ENCODE measurements at regions not wholly inside any gene's neighbourhood (a gene's known extent, or its start where the extent isn't known, plus 50 kb on each side); places are given as distances from the start of the nearest gene placed in this dataset.

- Mint-ChIP-seq H3K4me1 (ENCODE audit: low read depth, unreplicated experiment) (peaks cover 9% of the 10 kb centered on the region), H3K36me3 (ENCODE audit: insufficient read depth, unreplicated experiment) (no peaks in the 10 kb centered on the region), H3K9me3 (ENCODE audit: low read depth, unreplicated experiment) (no peaks in the 10 kb centered on the region), H3K27me3 (ENCODE audit: unreplicated experiment) (peaks cover 94% of the 10 kb centered on the region), H3K27ac (ENCODE audit: unreplicated experiment) (no peak overlapping the region), H3K4me3 (ENCODE audit: low read depth, unreplicated experiment) (no peak overlapping the region)
- no TSS peak for BruUV-seq (replicated peaks)
- no peak for DNase-seq
- intact Hi-C loops (cut with micrococcal nuclease; ENCODE audit: unreplicated experiment), result no loop called here
- no peak for TF ChIP-seq CTCF (IDR thresholded peaks at IDR 0.05; ENCODE audit: unreplicated experiment)
- CTCF ChIA-PET, result interaction anchor here (0.6 kb wide), 1 partner anchor 18 kb away, joined by 3 read pairs; no protein-coding TSS in a partner anchor
Observed at GRCh38 chr21:38664315-38664714, 141.4 kb upstream of the ETS2 start.

GRCh38 chr21:38664841-38665240 lies 140.9 kb upstream of the ETS2 start:
- no peak for DNase-seq
- Mint-ChIP-seq H3K36me3 (ENCODE audit: insufficient read depth, unreplicated experiment) (no peaks in the 10 kb centered on the region), H3K4me3 (ENCODE audit: low read depth, unreplicated experiment) (no peak overlapping the region), H3K4me1 (ENCODE audit: low read depth, unreplicated experiment) (peaks cover 9% of the 10 kb centered on the region), H3K9me3 (ENCODE audit: low read depth, unreplicated experiment) (no peaks in the 10 kb centered on the region), H3K27me3 (ENCODE audit: unreplicated experiment) (peaks cover 89% of the 10 kb centered on the region), H3K27ac (ENCODE audit: unreplicated experiment) (no peak overlapping the region)
- intact Hi-C loops (cut with micrococcal nuclease; ENCODE audit: unreplicated experiment), result no loop called here
- BruUV-seq (replicated peaks), result no TSS peak
- TF ChIP-seq CTCF (IDR thresholded peaks at IDR 0.05; ENCODE audit: unreplicated experiment), result no peak
- CTCF ChIA-PET, result interaction anchor here (0.6 kb wide), 1 partner anchor 18 kb away, joined by 3 read pairs; no protein-coding TSS in a partner anchor

GRCh38 chr21:38667291-38667870 lies 138.3 kb upstream of the ETS2 start:
- intact Hi-C loops (cut with micrococcal nuclease; ENCODE audit: unreplicated experiment), result no loop called here
- no peak for TF ChIP-seq CTCF (IDR thresholded peaks at IDR 0.05; ENCODE audit: unreplicated experiment)
- no peak for DNase-seq
- CTCF ChIA-PET, result no interaction called here
- no peaks in the 10 kb centered on the region for H3K36me3 Mint-ChIP-seq (ENCODE audit: insufficient read depth, unreplicated experiment)
- H3K9me3 Mint-ChIP-seq (ENCODE audit: low read depth, unreplicated experiment), result no peaks in the 10 kb centered on the region
- no peak overlapping the region for H3K4me3 Mint-ChIP-seq (ENCODE audit: low read depth, unreplicated experiment)
- no peaks in the 10 kb centered on the region for H3K4me1 Mint-ChIP-seq (ENCODE audit: low read depth, unreplicated experiment)
- no TSS peak for BruUV-seq (replicated peaks)
- peaks cover 63% of the 10 kb centered on the region for H3K27me3 Mint-ChIP-seq (ENCODE audit: unreplicated experiment)
- no peak overlapping the region for H3K27ac Mint-ChIP-seq (ENCODE audit: unreplicated experiment)

- no peaks in the 10 kb centered on the region for H3K4me1 Mint-ChIP-seq (ENCODE audit: low read depth, unreplicated experiment)
- no peak for TF ChIP-seq CTCF (IDR thresholded peaks at IDR 0.05; ENCODE audit: unreplicated experiment)
- no TSS peak for BruUV-seq (replicated peaks)
- intact Hi-C loops (cut with micrococcal nuclease; ENCODE audit: unreplicated experiment), result no loop called here
- H3K27ac Mint-ChIP-seq (ENCODE audit: unreplicated experiment), result no peak overlapping the region
- H3K27me3 Mint-ChIP-seq (ENCODE audit: unreplicated experiment), result peaks cover 56% of the 10 kb centered on the region
- no peak overlapping the region for H3K4me3 Mint-ChIP-seq (ENCODE audit: low read depth, unreplicated experiment)
- no peak for DNase-seq
- H3K9me3 Mint-ChIP-seq (ENCODE audit: low read depth, unreplicated experiment), result no peaks in the 10 kb centered on the region
- H3K36me3 Mint-ChIP-seq (ENCODE audit: insufficient read depth, unreplicated experiment), result no peaks in the 10 kb centered on the region
- CTCF ChIA-PET, result interaction anchor here (2.0 kb wide), 1 partner anchor 470 kb away, joined by 11 read pairs; no protein-coding TSS in a partner anchor
Observed at GRCh38 chr21:38668067-38668466, 137.7 kb upstream of the ETS2 start.

All from Calu3 (cell line).